Esophagus squamous epithelium (tissue), 5 donors: ENCODE measurements at regions not wholly inside any gene's neighbourhood (a gene's known extent, or its start where the extent isn't known, plus 50 kb on each side); places are given as distances from the start of the nearest gene placed in this dataset.
A peak's percentile ranks its signal among the peaks of the same experiment; 100 is the strongest.
"Not testable (repeated sequence)": the region's sequence is repeated elsewhere in the genome, so short reads cannot be mapped to it uniquely, and the experiment has no call there.

Experiments
- DNase-seq: peaks from one replicate; lab custom pipeline; 2025; lab: John Stamatoyannopoulos, UW
- H3K27ac ChIP-seq, 4 donors: fragments of 200-600 bp; sonication (generic); one replicate each; pipeline ENCODE4 v1.5.1; 2016 to 2019; ENCODE audit warnings: mild to moderate bottlenecking in 1 of 4
- H3K27me3 ChIP-seq, 4 donors: fragments of 200-600 bp; sonication (generic); 1 replicate in 3 of 4; 2 replicates in 1 of 4; pipeline versions ENCODE4 v1.5.1 to v1.6.0; 2017 to 2021; ENCODE audit warnings: antibody characterized with exemption in 1 of 4
- H3K36me3 ChIP-seq, 3 donors: fragments of 200-600 bp; sonication (generic); one replicate each; pipeline ENCODE4 v1.5.1; 2016 to 2019
- H3K4me1 ChIP-seq, 3 donors: fragments of 200-600 bp; sonication (generic); one replicate each; pipeline ENCODE4 v1.5.1; 2017 to 2019
- H3K4me3 ChIP-seq, 4 donors: fragments of 200-600 bp; sonication (generic); 1 replicate in 3 of 4; 2 replicates in 1 of 4; pipeline ENCODE4 v1.5.1; 2016 to 2019; ENCODE audit warnings: mild to moderate bottlenecking in 2 of 4, moderate library complexity in 1 of 4
- H3K9me3 ChIP-seq, 3 donors: fragments of 200-600 bp; sonication (generic); one replicate each; pipeline ENCODE4 v1.5.1; 2016 to 2019
- CTCF ChIP-seq, 6 experiments: fragments of 450-650 bp in 4 of 6; fragments of 200-600 bp in 2 of 6; sonication (generic) in 2 of 6; IDR thresholded peaks; one replicate each; pipeline ENCODE4 v1.5.1; 2016 to 2019; ENCODE audit warnings: antibody characterized with exemption in 6 of 6, mild to moderate bottlenecking in 4 of 6, moderate library complexity in 4 of 6
- POLR2A ChIP-seq, 4 donors: fragments of 450-650 bp; IDR thresholded peaks; one replicate each; pipeline ENCODE4 v1.6.1; 2017; ENCODE audit warnings: antibody characterized with exemption in 4 of 4, mild to moderate bottlenecking in 4 of 4, moderate library complexity in 3 of 4
- WGBS, 2 donors: methylation state at CpG; one replicate each; pipeline ENCODE4 v1.1.5; 2018; 5-methylcytosine and 5-hydroxymethylcytosine counted together
- intact Hi-C: fragments of 100-400 bp; cut with DNase I; formaldehyde crosslinking; loops from one replicate; pipeline ENCODE4 v1.15.0; 2022
- donor health status: DM: yes; HTN: yes; CAD: no.

- intact Hi-C loops = no loop called here
- no peak for DNase-seq
- TF ChIP-seq POLR2A (IDR thresholded peaks at IDR 0.05) (no peak), CTCF (IDR thresholded peaks at IDR 0.05) (no peak)
- no peaks in the 10 kb centered on the region for H3K27me3 ChIP-seq
- H3K9me3 ChIP-seq = no peaks in the 10 kb centered on the region
- H3K36me3 ChIP-seq = no peaks in the 10 kb centered on the region
- no peaks in the 10 kb centered on the region for H3K4me1 ChIP-seq
- no peak overlapping the region for H3K27ac ChIP-seq
- H3K4me3 ChIP-seq = no peak overlapping the region
Measured at GRCh38 chr5:21419383-21419782, 1431.4 kb upstream of the CDH18 start.

- H3K4me1 ChIP-seq, H3K4me3 ChIP-seq, DNase-seq, H3K36me3 ChIP-seq, H3K27me3 ChIP-seq, intact Hi-C loops, H3K27ac ChIP-seq, H3K9me3 ChIP-seq: not testable (repeated sequence)
Measured at GRCh38 chr5:21402089-21402488, 1414.1 kb upstream of the CDH18 start.

- no peak for DNase-seq
- Histone ChIP-seq H3K36me3 (no peaks in the 10 kb centered on the region), H3K27me3 (no peaks in the 10 kb centered on the region), H3K9me3 (no peaks in the 10 kb centered on the region), H3K27ac (no peak overlapping the region), H3K4me3 (no peak overlapping the region), H3K4me1 (no peaks in the 10 kb centered on the region)
- 37 to 38% methylated on average over 3 of the region's 3 CpGs for WGBS, 2 donors
- TF ChIP-seq POLR2A (IDR thresholded peaks at IDR 0.05) (no peak), CTCF (IDR thresholded peaks at IDR 0.05) (no peak)
- intact Hi-C loops = no loop called here
Measured at GRCh38 chr5:21398511-21398910, 1410.5 kb upstream of the CDH18 start.

GRCh38 chr5:21397693-21398092 lies 1409.7 kb upstream of the CDH18 start:
- TF ChIP-seq POLR2A (IDR thresholded peaks at IDR 0.05) = no peak
- no peak for TF ChIP-seq CTCF (IDR thresholded peaks at IDR 0.05)
- no peak overlapping the region for H3K27ac ChIP-seq
- H3K9me3 ChIP-seq = no peaks in the 10 kb centered on the region
- H3K4me1 ChIP-seq = no peaks in the 10 kb centered on the region
- WGBS, 2 donors = 69 to 88% methylated on average over 2 of the region's 2 CpGs
- no peak overlapping the region for H3K4me3 ChIP-seq
- H3K27me3 ChIP-seq = no peaks in the 10 kb centered on the region
- no peaks in the 10 kb centered on the region for H3K36me3 ChIP-seq
- no peak for DNase-seq
- intact Hi-C loops = no loop called here

- H3K4me3 ChIP-seq = no peak overlapping the region
- no peak for DNase-seq
- WGBS, 2 donors = 66 to 68% methylated on average over 1 of the region's 1 CpG
Measured at GRCh38 chr5:21391506-21391905, 1403.5 kb upstream of the CDH18 start.

GRCh38 chr5:21360754-21361153 lies 1372.8 kb upstream of the CDH18 start:
- H3K4me3 ChIP-seq, H3K27me3 ChIP-seq, intact Hi-C loops, H3K4me1 ChIP-seq, H3K9me3 ChIP-seq, H3K36me3 ChIP-seq, H3K27ac ChIP-seq, DNase-seq: not testable (repeated sequence)

More at GRCh38 chr5:21391506-21391905, 1403.5 kb upstream of the CDH18 start:
- no peaks in the 10 kb centered on the region for H3K27me3 ChIP-seq
- TF ChIP-seq CTCF (IDR thresholded peaks at IDR 0.05) (peak in 1 of 6 experiments; percentile 27), POLR2A (IDR thresholded peaks at IDR 0.05) (no peak)
- intact Hi-C loops = no loop called here
- H3K27ac ChIP-seq = no peak overlapping the region
- H3K9me3 ChIP-seq = no peaks in the 10 kb centered on the region
- H3K4me1 ChIP-seq = no peaks in the 10 kb centered on the region
- H3K36me3 ChIP-seq = no peaks in the 10 kb centered on the region

GRCh38 chr5:21341948-21342261 lies 1353.9 kb upstream of the CDH18 start:
- DNase-seq, H3K4me3 ChIP-seq, H3K27ac ChIP-seq, intact Hi-C loops, H3K27me3 ChIP-seq, H3K36me3 ChIP-seq, H3K9me3 ChIP-seq, H3K4me1 ChIP-seq: not testable (repeated sequence)
- WGBS, 2 donors = 59 to 82% methylated on average over 2 to 3 of the region's 3 CpGs

GRCh38 chr5:21341203-21341947 lies 1353.4 kb upstream of the CDH18 start:
- DNase-seq, intact Hi-C loops: not testable (repeated sequence)
- WGBS, 2 donors = no CpG with 5 or more reads among the region's 68 CpGs

GRCh38 chr5:21340233-21340632 lies 1352.2 kb upstream of the CDH18 start:
- WGBS, 2 donors = 27 to 51% methylated on average over 2 to 3 of the region's 3 CpGs

More at GRCh38 chr5:21341203-21341947, 1353.4 kb upstream of the CDH18 start:
- H3K4me3 ChIP-seq = peak overlapping the region in 2 of 4 donors; percentile 25 to 29
- H3K27ac ChIP-seq = peak overlapping the region in 1 of 4 donors; percentile 51
- H3K9me3 ChIP-seq, H3K36me3 ChIP-seq, H3K27me3 ChIP-seq, H3K4me1 ChIP-seq: not testable (repeated sequence)

More at GRCh38 chr5:21340233-21340632, 1352.2 kb upstream of the CDH18 start:
- H3K27me3 ChIP-seq, H3K4me1 ChIP-seq, H3K4me3 ChIP-seq, H3K36me3 ChIP-seq, intact Hi-C loops, DNase-seq, H3K9me3 ChIP-seq, H3K27ac ChIP-seq: not testable (repeated sequence)
